HG03175 (cell line): ENCODE measurements at regions not wholly inside any gene's neighbourhood (a gene's known extent, or its start where the extent isn't known, plus 50 kb on each side); places are given as distances from the start of the nearest gene placed in this dataset.

Source experiments
- ATAC-seq: cut with Tn5 transposase; IDR thresholded peaks from one replicate; pipeline ENCODE4 v1.9.1; 2021; ENCODE audit warnings: mild to moderate bottlenecking, moderate library complexity; ENCODE audit not compliant: unreplicated experiment

DNA sequence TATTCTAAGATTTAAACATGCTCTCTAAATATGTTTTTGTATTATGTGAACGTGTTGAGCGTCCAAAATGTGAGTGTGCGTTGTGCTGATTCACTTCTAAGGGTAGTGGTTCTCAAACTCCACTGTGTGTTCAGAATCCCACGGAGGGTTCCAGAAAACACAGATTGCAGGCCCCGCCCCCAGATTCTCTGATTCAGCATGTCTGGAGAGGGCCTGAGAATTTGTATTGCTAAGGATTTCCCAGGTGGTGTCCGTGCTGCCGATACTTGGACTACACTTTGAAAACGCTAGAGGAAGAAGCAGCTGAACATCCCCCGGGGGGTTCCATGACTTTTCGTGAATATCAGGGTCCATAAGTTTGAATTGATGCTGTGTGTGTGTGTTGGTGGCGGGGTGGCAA is 1043.2 kb upstream of the WWC1 start:
- ATAC-seq = no peak

DNA sequence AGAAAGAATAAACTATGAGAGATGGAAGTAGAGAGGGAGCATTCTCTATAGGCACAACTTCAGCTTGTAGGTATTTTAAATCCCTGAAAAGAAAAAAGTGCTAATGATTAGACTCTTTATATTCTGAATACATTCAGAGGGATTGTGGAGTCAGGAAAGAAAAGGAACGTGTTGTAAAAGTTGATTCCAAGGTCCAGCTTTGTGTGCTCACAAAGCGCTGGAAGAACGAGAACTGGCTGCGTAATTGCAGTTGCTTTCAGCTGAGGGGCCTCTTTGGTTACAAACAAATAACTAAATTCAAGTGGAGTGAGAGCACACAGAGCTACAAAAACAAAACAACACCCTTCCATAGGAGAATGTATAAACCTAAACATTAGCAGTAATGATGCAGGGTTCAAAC is 1040.4 kb upstream of the WWC1 start:
- no peak for ATAC-seq

DNA sequence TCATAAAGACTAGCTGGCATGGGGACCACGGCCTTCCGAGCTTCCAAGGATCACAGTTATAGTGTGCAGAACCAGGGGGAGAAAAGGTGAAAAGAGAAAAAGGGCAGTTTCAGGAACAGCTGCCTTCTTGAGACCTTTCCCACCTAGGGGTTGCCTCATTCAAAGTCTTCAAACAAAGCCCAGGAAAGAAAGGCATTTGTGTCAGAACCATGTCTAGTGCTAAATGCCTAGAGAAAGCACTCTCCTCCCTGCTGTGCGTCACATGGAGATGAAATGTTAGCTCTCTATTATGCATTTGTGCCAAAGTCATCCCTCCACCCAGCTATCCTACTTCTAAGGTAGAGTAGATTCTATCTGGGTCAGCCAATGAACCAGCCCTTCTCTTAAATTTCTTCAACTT is 1037.3 kb upstream of the WWC1 start:
- ATAC-seq = no peak

DNA sequence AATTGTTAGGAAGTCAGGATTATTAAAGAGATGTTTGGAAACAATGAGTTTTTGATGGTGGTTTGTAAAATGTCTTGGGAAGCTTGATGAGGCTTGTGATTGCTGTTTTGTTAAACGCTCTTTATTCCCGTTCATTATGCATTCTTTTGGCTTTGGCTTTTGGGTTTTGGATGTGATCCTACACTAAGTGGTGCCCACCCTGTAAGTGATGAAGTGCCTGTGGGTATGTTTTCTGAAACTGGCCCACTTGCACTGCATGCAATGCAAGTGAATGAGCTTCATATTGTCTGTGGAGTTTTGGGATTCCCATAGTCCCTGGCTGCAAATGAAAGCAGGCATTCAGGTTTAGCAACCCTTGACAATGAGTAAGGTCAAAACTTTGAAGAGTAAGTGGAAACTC is 1035.5 kb upstream of the WWC1 start:
- no peak for ATAC-seq

DNA sequence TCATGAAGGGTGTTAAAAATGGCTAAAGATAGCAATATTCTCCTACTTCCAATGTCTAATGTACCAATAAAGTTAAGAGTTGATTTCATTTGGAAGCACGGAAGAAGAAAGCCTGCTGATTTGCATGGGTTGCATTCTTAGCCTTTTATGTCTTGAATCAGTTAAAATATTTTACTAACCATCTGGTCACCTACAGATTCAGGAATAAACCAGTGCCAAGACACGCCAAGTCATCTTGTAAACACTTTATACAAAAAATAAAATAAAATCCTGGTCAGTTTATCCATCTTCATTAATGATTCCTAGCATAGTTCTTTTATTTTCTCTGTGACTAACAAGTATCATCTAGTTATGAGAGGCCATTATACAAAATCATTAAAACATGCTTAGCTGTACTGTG is 1031.6 kb upstream of the WWC1 start:
- ATAC-seq = no peak

DNA sequence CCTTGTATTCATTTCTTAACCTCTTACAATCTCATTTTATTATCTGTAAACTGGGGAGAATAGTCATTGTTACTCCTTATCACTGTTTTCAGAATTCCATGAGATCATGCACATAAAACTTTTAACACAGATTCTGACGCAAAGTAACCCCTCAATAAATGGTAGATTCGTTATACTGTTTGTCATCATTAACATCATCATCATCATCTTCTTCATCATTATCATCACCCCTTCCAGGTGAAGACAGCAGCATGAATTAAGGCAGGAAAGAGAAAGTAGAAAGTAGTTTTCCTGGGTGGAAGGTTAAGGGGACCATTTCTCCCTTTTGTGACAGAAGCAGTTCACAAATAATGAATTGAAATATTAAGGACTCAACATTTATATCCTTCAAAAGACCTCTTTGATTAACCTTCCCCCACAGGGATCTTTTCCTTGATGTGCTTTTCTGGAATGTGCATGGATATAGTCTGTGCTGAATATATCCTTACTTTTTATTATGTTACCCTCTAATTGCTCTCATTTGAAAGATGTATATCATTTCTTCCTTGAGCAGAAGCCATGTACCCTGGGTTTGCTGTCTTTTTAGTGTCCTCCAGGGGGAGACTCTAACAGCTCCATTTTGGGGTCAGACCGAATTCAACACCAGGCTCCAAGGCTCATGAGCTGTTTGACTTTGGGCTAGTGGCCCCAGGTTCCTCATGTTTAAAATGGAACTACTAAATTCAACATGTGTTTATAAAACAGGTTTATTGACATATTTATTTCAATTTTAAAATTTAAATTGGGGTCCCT is 1029.9 kb upstream of the WWC1 start:
- ATAC-seq = no peak

DNA sequence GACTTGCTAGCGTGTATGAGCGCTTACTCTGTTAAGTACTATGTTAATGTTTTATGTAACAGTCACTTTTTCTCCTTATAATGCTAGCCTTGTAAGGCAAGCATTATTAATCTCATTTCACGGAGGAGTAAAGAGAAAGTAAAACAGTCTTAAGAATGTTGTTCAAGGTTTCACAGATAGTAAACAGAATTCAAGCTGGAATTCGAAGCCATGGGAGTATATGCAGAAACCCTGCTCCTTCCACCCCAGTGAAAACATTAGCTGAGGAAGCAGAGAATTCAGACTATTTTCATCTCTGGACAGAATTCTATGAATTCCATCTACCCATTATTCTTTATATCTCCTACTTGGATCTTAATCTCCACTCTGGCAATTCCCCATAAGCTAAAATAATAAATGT is 1028.3 kb upstream of the WWC1 start:
- no peak for ATAC-seq

DNA sequence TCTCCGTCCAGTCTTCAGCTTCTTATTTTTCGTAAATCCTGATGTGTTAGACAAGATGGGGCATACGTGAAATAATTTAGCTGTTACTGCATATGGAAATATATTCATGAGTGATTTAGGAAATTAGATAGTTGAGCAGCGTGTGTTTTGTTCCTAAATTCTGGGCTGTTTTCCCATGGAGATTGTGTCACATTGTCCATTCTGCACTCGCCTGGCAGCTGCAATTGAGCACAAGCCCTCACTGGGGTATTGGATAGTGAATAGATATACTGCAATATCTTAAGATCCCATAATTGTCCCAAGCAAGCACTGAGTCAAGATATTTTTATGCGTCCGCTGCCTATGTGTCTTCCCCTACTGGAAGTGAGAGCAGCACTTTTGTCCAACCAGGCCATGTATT is 1027.1 kb upstream of the WWC1 start:
- ATAC-seq = no peak

DNA sequence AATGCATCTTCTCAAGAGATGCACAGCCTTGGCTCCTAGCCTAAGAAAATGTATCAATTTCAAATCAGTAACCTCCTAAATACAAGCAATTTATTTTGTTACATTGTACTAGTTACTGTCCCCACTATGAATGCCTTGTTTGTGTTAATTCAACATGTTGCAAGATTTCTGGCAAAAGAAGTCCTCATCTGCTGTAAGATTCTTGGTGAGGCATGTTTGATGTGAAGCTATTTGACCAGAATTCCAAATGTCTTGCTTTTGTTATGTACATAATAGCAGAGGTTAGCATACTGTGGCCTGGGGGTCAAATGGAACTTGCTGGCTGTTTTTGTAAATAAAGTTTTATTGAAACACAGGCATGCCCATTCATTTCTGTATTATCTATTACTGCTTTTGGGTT is 1023.1 kb upstream of the WWC1 start:
- ATAC-seq = no peak

DNA sequence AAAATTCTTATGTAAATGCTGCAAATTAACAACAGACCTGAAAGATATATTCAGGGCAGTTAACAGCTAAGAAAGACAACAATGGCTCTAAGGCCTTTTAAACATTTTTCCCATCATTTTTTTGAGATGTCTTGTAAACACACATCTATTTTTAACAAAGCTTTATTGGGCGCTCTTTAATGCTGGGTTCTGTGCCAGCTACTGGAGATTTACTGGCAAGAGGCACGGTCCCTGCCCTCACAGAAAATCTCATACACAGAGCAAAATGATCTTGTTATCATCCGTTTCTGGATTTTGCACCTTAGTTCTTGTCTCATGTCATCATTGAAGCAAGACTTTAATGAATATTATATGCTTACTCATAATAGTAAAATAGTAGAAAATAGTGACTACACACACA is 1022.3 kb upstream of the WWC1 start:
- ATAC-seq = no peak

DNA sequence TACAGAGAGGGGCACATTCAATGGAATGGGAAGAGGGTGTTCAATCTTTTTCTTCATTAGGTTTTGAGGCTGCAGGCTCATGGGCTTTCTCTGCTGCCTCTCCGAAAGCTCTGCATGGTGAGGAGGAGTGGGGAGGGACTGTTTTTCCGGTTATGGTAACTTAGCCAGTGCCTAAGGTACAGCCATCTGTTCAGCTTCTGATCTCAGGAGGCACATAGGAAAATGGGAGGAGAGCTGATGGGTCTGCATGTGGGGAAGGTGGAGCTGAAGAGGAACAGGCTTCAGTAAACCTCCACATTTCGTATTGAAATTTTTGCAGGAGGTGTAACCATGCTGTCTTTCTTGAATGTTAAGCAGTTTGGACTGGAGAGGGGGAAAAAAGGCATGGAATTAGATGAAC is 1020.4 kb upstream of the WWC1 start:
- no peak for ATAC-seq

DNA sequence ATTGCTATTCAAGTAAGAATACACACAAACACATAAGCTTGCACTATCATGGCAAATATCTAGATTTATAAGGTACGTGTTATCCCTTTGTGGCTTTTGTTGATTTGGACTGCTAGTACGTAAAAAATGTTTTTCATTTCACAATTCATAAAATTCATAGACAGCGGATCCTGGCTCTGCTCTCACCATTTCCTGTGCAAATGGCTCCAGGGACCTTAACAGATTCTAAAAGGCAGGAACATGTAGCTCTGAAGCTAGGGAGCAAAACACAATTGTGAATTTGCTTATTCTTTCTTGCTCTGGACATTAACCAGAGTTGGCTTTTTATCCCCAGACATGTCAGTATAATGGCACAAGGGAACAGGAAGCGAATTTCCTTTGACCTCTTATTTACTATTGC is 1019.9 kb upstream of the WWC1 start:
- ATAC-seq = no peak

DNA sequence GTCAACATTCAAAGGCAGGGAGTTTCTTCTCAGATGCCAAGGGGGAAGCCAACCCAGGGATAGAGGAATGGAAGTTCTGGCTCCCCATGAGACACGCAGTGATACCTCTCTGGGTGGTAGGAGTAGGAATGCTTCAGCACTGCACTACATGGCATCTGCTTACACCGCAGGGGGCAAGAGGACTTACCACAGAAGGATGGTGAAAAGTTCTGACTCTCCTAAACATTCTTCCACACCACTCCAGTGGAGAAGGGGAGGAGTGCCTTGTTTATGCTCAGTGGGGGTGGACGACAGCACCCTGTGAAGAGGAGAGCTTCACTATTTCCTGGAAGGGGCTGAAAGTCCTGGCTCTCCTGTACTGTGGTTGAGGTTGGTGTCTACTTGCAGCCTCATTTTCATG is 1011.3 kb upstream of the WWC1 start:
- no peak for ATAC-seq

DNA sequence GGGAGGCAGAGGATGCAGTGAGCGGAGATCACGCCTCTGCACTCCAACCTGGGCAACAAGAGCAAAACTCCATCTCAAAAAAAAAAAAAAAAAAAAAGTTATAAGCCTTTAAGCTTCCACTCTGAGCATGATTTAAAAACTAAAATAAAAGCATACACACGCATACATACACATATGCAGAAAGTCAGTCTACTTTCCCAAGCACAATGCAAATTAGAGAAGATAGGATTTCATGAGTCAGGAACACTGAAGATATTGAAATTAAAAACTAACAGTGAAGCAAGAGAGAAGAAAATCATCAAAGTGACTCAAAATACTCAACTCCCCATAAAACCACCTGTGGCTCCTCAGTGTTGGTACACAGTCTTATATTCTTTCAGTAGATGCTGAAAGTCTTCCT is 1009.5 kb upstream of the WWC1 start:
- ATAC-seq = no peak

DNA sequence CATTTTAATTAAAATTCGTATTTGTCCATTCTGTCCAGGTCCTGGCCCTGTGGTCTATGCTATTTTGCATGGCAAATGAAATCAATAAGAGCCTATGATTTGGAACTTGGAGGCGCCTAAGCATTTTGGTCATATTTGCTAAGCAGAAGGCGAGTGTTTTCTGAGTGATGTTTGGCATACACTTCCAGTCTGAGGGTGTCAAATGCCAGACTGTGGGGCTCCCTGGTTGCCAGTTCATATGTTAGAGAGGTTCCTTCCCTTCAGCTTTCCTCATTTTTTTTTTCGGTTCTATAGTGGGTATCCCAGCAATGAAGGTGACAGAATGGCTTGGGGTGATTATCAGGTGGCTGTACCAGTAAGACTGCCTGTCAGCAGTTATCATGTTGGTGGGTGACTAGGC is 1007.8 kb upstream of the WWC1 start:
- ATAC-seq = no peak

DNA sequence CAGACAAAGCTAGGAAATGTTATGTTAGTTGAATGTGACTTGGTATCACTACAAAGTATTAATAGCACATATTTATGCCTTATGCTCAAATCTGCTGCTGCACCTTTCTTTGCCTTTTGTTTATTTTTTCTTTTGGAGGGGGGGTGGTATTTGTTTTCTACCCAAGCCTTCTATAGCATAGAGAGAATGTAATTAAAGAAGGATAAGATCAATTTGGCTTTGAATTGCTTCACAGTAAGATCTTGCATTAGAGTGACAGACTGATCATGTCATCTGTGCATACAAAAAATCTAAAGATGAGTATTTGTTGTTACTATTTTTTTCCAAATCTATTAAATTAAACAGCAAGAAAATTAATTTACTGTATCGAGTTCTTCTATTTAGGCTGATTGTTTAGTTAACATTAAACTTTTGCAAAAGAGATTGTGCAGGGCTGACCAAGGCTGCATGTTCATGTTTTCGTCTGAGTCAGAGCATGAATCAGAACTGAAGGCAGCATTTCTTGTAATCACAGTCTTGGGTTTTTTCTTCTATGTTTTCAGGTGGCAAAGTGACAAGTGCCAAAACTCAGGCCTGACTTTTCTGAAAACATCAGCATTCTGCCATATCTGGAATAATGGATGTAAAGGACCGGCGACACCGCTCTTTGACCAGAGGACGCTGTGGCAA is 1007.1 kb upstream of the WWC1 start:
- no peak for ATAC-seq

DNA sequence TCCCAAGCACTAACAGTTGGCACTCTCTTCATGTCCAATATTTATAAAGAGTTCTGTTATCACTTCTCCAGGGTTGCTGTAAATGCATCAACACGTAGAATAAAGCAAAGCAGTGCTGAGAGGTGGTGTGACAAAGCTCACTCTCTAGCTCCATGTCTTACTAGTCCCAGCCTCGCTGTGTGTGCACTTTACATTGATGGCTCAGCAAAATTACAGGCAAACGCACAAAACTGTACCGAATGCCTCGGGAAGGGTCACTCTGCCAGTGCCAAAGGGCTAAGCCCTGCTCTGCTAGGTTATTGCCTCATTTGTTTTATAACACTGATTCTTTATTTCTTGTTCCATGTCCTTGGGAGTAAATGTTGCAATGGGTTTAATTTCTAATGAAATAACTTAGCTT is 1005.9 kb upstream of the WWC1 start:
- ATAC-seq = no peak

DNA sequence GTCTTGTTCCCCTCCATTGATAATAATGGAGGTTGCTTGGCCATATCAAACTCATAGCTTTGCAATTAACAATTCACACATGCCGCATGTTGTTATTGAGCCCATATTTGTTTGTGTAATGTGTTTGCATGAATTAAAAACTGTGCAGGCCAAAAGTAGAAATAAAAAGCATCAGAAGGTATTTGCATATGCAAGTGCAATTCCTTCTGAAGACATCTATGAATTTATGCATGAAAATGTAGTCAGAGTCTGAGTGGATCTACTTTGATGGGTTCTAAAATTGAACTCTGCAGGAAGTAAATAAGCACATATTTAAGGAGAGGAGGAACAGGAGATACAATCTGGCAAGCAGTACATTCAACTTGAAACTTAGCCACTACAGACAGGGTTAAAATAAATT is 1004.6 kb upstream of the WWC1 start:
- no peak for ATAC-seq

DNA sequence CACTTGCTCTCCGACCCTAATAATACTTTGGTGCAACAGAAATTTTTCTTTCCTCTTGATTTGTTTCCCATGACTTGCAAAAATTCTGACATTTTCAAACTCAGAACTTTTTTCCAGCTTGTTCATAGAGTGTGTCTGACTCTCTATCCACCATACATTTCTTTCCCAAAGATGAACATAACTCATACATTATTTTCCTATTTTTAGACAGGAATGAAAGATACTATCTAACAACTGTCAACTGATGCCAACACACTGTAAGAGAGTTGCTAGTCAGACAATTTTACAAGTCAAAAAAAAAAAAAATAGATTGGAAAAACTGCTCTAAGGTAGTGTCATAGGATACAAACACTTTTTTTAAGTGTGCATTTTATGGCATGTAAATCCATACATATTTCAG is 1001.0 kb upstream of the WWC1 start:
- ATAC-seq = no peak

DNA sequence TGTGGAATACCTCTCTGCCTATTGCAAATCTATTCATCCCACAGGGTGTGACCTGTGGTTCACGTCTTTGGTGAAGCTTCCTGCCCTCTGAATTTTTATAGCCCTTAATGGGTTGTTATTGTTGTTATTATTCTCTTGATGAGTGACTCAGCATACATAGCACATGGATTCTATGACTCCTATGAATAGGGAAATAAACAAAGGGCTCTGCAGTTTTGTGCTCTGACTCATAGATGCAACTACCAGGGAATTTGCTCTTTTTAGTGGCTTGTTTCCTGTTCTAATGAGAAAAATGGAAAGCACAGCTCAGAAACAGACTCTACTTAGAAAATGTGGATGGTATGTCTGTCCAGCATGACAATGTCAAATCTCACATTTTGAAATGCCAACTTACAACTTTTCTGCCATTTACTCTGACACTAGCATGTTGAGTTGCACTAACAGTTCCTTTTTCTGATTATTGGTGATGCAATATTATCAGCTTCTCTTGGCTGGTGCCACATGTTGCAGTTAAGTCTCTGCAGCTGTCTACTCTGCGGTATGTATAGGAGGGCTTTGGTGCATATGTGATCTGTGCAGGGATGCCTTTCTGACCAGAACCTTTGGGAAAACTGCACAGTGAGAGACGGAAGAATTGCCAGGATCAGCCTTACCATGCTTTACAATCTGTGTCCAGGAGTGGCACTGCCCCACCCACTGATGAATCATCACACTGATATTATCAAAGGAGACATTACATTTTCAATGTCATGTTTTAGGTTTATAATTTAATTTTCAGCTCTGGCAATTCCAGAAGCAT is 996.4 kb upstream of the WWC1 start:
- no peak for ATAC-seq

DNA sequence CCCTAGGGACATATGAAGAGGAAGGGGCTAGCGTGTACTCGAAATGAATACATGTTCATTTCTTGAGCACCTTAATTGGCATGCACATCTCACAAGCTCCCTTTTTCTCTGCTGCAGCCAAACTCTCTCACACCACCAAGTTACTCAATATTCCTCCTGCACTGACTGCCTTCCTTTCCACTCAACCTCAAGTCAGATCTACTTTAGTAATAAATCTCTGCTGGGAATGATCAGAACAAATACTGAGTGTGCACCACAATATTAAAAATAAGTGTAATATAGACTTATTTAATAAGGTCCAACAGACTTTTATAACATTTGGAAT is 995.8 kb upstream of the WWC1 start:
- ATAC-seq = no peak

DNA sequence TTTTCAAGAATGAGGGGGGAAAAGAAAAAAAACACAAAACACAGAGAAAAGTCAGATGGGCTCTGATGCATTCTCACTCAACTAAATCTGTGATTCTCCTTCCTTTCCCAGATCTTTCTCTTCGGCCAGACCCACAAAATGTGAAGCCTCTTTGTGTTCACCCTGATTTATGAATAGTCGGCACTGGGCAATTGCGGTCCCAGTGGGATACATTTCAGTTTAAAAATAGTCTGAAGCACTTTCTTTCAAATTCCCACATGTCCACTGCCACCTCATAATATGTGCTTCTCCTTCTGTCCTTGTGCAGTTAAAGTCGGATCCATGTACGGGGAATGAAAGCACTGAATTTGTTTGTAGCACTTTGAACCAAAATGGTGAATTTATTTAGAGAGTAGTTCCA is 995.4 kb upstream of the WWC1 start:
- no peak for ATAC-seq
